ENCODE measurements at regions not wholly inside any gene's neighbourhood (a gene's known extent, or its start where the extent isn't known, plus 50 kb on each side); places are given as distances from the start of the nearest gene placed in this dataset.
"Not testable (repeated sequence)": the region's sequence is repeated elsewhere in the genome, so short reads cannot be mapped to it uniquely, and the experiment has no call there.

DNA sequence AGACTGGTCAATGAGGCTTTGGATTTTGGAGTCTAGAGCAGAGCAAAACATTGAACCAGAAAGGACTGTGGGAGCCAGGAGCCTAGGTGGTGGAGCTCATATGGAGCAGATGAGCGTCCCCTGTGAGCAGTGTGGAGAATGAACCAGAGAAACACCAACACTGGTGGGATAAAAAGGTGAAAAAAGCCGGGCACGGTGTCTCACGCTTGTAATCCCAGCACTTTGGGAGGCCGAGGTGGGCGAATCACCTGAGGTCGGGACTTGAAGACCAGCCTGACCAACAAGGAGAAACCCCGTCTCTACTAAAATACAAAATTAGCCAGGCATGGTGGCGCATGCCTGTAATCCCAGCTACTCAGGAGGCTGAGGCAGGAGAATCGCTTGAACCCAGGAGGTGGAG is 192.7 kb upstream of the CDH5 start:
- not testable (repeated sequence) for DNase-seq (ENCODE audit: low read depth in 2 of 2)

DNA sequence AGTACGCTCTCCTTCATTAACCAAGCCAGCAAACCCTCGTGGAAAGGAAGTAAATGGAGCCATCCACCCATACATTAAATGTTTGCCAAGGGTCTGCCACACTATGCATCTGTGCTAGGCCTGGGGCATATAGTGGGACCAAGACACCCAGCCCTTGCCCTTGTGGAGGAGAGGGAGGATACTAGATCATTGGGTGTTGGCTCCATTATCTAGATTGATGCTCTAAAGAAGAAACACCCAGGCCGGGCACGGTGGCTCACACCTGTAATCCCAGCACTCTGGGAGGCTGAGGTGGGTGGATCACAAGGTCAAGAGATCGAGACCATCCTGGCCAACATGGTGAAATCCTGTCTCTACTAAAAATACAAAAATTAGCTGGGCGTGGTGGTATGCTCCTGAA is 193.3 kb upstream of the CDH5 start:
- DNase-seq (ENCODE audit: low read depth in 2 of 2) = not testable (repeated sequence)

DNA sequence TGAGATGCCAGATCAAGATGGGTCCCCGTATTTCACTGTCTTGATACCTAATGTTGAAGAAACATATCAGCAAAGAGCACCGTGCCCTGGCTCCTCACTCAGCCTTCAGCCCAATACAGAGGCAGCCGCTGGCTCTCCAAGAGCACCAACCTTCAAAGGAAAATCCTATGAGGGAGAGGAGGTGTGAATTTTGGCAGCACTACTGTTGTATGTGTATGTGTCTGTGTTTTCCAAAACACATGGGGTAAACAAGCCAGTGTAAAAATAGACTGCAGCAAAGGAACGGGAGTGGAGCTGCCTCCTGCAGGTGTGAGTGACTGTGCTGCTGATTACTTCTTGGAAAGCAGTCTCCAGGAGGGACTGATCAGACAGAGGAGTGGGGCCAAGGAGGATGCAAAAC is 194.0 kb upstream of the CDH5 start:
- no peak for DNase-seq (ENCODE audit: low read depth in 2 of 2)

DNA sequence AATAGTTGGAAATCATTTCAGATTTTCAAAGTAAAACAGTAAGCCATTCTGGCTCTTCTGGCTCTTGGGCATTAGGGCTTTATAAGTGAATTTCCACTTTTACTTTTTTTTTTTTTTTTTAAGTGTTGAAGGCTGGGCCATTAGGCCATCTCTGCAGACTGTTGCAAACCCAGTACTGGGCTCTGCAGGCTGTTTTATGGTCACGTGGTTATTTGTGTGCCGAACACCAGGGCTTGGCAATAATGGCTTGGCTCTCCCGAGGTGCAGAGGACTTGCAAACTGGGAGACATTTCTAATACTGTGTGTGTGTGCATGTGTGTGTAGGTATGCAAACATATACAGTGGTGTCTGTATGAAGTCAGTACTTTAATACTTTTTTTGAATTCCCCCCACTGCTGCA is 194.9 kb upstream of the CDH5 start:
- no peak for DNase-seq (ENCODE audit: low read depth in 2 of 2)

DNA sequence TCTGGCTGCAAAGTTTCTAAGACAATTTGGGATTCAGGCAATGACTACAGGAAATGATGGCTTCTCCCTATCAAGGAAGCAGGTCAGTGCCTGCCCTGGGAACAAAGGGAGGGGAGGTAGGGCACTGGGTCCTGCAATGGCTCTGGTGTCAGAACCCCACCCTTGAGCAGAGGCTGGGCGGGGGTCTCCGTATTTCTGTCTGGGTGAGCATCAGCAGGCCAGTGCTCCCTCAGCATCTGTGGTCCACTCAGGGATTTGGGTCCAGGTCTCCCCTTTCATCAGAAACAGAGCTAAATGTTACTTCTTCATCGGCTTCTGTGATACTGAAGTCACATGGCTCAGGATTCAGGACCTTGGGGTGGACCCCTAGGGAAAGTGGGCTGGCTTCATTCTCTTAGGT is 195.5 kb upstream of the CDH5 start:
- no peak for DNase-seq (ENCODE audit: low read depth in 2 of 2)

- DNase-seq (ENCODE audit: low read depth in 2 of 2) = no peak
Measured at GRCh38 chr16:66169817-66170216, 196.7 kb upstream of the CDH5 start.

DNA sequence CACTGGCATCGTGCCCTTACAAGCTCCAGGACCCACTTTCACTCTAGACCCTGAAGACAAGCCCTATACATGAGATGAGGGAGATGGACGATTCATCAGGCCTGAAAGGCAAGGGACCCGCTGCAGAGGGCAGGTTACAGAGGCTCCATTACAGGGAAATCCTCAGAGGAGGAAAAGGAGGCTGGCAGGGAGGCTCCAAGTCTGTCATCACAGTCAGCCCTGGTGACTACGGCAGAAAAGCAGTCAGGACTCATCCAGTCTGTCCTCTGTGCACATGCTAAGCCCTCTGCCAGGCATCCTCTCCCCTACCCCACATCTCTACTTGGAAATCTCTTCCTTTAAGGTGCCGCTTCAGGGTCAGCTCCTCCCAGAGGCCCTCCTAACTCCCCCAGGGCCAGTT is 197.7 kb upstream of the CDH5 start:
- DNase-seq (ENCODE audit: low read depth in 2 of 2) = no peak

DNA sequence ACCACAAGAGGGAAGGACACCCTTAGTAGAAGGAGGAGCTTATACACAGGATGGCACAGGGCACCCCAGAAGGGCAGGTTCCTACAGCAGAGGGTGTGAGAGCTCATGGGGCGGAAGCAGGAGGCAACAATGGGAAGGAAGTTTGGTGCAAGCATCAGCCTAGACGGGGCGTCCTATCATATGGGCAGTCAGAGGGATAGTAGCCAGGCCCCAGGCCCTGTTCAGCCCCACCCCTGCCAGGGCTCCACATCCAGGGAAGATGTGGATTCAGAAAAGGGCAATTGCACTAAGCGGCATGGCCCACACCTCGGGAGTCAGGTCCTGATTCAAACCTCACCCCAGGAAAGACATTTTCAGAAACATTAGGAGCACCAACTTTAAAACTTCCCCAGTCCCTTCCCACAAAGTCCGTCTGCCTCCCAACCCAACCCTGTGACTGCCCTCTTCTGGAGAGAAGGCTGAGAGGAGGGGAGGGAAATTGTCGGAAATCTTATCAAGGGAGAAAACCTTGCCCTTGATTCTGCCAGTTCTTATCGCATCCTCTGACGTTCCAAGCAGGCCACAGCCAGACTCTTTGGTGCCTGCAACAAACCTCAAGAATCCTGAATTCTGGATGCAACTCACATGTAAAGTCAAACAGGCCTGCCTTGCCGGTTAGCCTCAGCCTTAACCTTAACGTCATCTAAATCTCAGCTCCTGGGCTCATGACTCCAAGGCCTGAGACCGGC is 198.8 kb upstream of the CDH5 start:
- no peak for DNase-seq (ENCODE audit: low read depth in 2 of 2)

DNA sequence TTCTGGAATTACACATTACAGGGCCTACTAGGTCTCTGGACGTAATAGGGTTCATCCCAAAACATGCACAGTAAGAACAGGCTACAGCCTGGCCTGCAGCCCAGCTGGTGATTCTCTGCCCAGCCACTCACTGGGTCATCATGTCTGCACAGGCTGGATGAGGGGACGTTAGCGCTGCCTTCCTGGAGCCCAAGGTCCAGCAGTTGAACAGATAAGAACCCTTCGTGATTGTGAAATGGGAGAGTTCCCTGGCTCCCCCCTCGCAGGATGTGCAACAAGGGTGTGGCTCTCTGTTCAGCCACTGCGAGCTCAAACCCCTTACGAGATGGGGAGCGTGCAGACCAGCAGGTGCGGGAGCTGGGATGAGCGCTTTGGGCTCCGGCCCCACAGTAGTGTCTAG is 200.0 kb upstream of the CDH5 start:
- DNase-seq (ENCODE audit: low read depth in 2 of 2) = no peak

- no peak for DNase-seq (ENCODE audit: low read depth in 2 of 2)
Measured at GRCh38 chr16:66165879-66166278, 200.6 kb upstream of the CDH5 start.

GRCh38 chr16:66164581-66165247 is 201.8 kb upstream of the CDH5 start:
- DNase-seq (ENCODE audit: low read depth in 2 of 2) = no peak

- DNase-seq (ENCODE audit: low read depth in 2 of 2) = no peak
Measured at GRCh38 chr16:66162821-66163220, 203.7 kb upstream of the CDH5 start.

- no peak for DNase-seq (ENCODE audit: low read depth in 2 of 2)
Measured at GRCh38 chr16:66161942-66162341, 204.5 kb upstream of the CDH5 start.

DNA sequence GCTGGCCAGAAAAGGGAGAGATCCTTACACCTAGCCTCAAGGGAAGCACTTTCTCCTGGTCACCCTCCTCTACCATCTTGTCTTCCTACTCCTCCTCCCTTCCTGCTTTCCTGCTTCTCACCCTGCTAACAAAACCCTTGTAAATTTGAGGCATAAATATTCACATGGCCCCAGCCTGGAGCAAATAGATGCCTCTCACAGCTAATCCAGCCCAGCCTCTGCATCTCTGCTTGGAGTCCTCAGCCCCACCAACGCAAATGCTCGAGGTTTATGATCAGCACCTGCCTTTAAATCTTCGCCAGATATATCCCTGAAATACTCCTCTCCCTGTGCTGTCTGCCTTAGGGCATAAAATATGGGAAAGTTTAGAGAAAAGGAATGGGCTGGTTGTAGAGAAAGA is 205.2 kb upstream of the CDH5 start:
- no peak for DNase-seq (ENCODE audit: low read depth in 2 of 2)

- no peak for DNase-seq (ENCODE audit: low read depth in 2 of 2)
Measured at GRCh38 chr16:66159987-66160386, 206.5 kb upstream of the CDH5 start.

- no peak for DNase-seq (ENCODE audit: low read depth in 2 of 2)
Measured at GRCh38 chr16:66156538-66156937, 210.0 kb upstream of the CDH5 start.

DNA sequence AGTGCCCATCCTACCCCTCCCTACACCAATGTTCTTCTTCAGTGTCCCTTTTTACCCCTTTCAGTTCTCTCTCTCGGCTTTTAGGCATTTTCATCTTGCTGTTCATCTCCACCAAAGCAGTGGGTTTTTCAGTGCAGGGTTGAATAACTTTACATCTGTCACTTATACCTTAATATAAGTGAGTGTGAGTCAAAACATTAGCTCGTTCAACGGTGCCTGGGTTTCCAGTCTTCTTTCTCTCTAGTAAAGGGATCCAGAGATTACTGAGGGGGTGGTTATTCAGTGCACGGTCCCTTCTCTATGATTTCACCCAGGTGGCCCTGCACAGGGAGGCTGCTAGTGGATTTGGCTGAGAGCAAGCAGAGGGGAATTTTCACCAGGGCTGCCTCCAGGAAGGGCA is 210.6 kb upstream of the CDH5 start:
- DNase-seq (ENCODE audit: low read depth in 2 of 2) = no peak

- DNase-seq (ENCODE audit: low read depth in 2 of 2) = no peak
Measured at GRCh38 chr16:66154801-66155200, 211.7 kb upstream of the CDH5 start.

- DNase-seq (ENCODE audit: low read depth in 2 of 2) = no peak
Measured at GRCh38 chr16:66152823-66153393, 213.6 kb upstream of the CDH5 start.

GRCh38 chr16:66152181-66152580 is 214.3 kb upstream of the CDH5 start:
- no peak for DNase-seq (ENCODE audit: low read depth in 2 of 2)

- DNase-seq (ENCODE audit: low read depth in 2 of 2) = no peak
Measured at GRCh38 chr16:66150698-66151482, 215.6 kb upstream of the CDH5 start.

DNA sequence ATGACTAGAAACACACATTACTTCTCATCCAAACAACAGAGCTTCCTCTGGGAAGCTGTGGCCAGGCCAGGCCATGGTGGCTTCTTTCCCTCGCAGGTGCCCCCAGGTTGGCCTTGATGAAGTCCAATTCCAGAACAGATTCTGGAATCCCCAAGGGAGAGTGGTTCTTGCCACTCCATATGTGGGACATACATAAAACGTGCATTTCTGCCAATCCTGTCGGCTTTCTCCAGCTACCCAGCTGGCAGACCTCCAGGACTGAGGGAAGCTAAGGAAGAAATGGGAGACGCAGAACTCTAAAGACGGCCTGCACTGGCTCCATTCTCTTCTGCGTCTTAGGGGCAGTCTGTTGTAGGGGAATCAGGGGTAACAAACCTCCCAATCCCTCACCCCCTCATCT is 219.2 kb upstream of the CDH5 start:
- DNase-seq (ENCODE audit: low read depth in 2 of 2) = no peak

- DNase-seq (ENCODE audit: low read depth in 2 of 2) = no peak
Measured at GRCh38 chr16:66146798-66147197, 219.7 kb upstream of the CDH5 start.

All from stimulated activated CD8-positive, alpha-beta memory T cell treated with anti-CD3 and anti-CD28 coated beads, Interleukin-2, amount 100 ng/mL, for 1 hour (primary cell).